Smooth muscle cell (in vitro differentiated cells): ENCODE measurements at regions not wholly inside any gene's neighbourhood (a gene's known extent, or its start where the extent isn't known, plus 50 kb on each side); places are given as distances from the start of the nearest gene placed in this dataset.

Experiments
- DNase-seq: peaks from one replicate; lab custom pipeline; 2025; ENCODE audit not compliant: unreplicated experiment; lab: John Stamatoyannopoulos, UW
- H2AFZ ChIP-seq: fragments of 200-600 bp; sonication (generic); 2 replicates; pipeline ENCODE4 v1.6.0; 2016; ENCODE audit warnings: antibody characterized with exemption, low read depth, mild to moderate bottlenecking
- H3F3A ChIP-seq: fragments of 200-600 bp; sonication (generic); 2 replicates; pipeline ENCODE4 v1.6.0; 2017; ENCODE audit warnings: antibody characterized with exemption, low read depth
- H3K27ac ChIP-seq: fragments of 200-600 bp; sonication (generic); 2 replicates; pipeline ENCODE4 v1.5.1; 2016; ENCODE audit warnings: low read depth, mild to moderate bottlenecking
- H3K27me3 ChIP-seq: fragments of 200-600 bp; sonication (generic); 2 replicates; pipeline ENCODE4 v1.6.1; 2016; ENCODE audit warnings: low read depth, mild to moderate bottlenecking
- H3K36me3 ChIP-seq: fragments of 200-600 bp; sonication (generic); 2 replicates; pipeline ENCODE4 v1.5.1; 2016; ENCODE audit warnings: low read depth
- H3K4me1 ChIP-seq: fragments of 200-600 bp; sonication (generic); 2 replicates; pipeline ENCODE4 v1.5.1; 2016; ENCODE audit warnings: low read depth
- H3K4me2 ChIP-seq: fragments of 200-600 bp; sonication (generic); 2 replicates; pipeline ENCODE4 v1.6.0; 2016; ENCODE audit warnings: mild to moderate bottlenecking
- H3K4me3 ChIP-seq: fragments of 200-600 bp; sonication (generic); 2 replicates; pipeline ENCODE4 v1.5.1; 2016; ENCODE audit warnings: mild to moderate bottlenecking
- H3K79me2 ChIP-seq: fragments of 200-600 bp; sonication (generic); 2 replicates; pipeline ENCODE4 v1.6.0; 2016; ENCODE audit warnings: low read depth, mild to moderate bottlenecking
- H3K9ac ChIP-seq: fragments of 200-600 bp; sonication (generic); 2 replicates; pipeline ENCODE4 v1.6.0; 2016; ENCODE audit warnings: low read depth
- H3K9me3 ChIP-seq: fragments of 200-600 bp; sonication (generic); replicated peaks from 2 replicates; pipeline ENCODE4 v1.5.1; 2016; ENCODE audit warnings: low read depth
- H4K20me1 ChIP-seq: fragments of 200-600 bp; sonication (generic); 2 replicates; pipeline ENCODE4 v1.6.0; 2016; ENCODE audit warnings: low read depth
- WGBS: methylation state at CpG from one replicate; pipeline ENCODE4 v1.1.7; 2016; ENCODE audit warnings: low lambda C conversion rate; 5-methylcytosine and 5-hydroxymethylcytosine counted together
- TF ChIP-seq, protein P1 (sequence below): fragments of 200-600 bp; sonication (generic); IDR thresholded peaks from 2 replicates; pipeline ENCODE4 v1.5.1; 2017; ENCODE audit warnings: borderline replicate concordance, mild to moderate bottlenecking, antibody characterized with exemption; ENCODE audit not compliant: insufficient read depth, poor library complexity, severe bottlenecking

DNA sequence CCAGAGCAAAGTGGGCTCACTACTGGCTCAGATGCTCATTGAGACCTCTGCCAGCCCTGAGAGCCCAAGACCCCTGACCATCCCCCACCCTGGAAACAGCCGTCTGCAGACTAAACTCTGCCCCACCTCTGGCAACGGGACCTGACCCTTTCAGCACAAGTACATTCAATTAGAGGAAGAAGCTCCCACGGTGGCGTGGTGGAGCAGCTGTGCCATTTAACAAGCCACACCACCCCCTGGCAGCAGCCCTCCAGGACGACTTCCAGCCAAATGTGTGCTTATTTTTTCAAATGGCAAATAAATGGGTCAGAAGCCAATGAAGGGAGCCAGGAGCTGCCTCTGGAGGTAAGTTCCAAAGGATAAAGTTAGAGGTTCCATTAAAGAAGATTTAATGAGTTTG, 226.7 kb downstream of the NPHP4 start:
- DNase-seq: no peak
- H2AFZ ChIP-seq: no peak overlapping the region
- no peaks in the 10 kb centered on the region for H3K4me1 ChIP-seq
- H3K79me2 ChIP-seq: no peaks in the 10 kb centered on the region
- no peak overlapping the region for H3K4me2 ChIP-seq
- H3K4me3 ChIP-seq: no peak overlapping the region
- H3F3A ChIP-seq: no peaks in the 10 kb centered on the region
- TF ChIP-seq, protein P1, sequence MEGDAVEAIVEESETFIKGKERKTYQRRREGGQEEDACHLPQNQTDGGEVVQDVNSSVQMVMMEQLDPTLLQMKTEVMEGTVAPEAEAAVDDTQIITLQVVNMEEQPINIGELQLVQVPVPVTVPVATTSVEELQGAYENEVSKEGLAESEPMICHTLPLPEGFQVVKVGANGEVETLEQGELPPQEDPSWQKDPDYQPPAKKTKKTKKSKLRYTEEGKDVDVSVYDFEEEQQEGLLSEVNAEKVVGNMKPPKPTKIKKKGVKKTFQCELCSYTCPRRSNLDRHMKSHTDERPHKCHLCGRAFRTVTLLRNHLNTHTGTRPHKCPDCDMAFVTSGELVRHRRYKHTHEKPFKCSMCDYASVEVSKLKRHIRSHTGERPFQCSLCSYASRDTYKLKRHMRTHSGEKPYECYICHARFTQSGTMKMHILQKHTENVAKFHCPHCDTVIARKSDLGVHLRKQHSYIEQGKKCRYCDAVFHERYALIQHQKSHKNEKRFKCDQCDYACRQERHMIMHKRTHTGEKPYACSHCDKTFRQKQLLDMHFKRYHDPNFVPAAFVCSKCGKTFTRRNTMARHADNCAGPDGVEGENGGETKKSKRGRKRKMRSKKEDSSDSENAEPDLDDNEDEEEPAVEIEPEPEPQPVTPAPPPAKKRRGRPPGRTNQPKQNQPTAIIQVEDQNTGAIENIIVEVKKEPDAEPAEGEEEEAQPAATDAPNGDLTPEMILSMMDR: no peak
- H3K27ac ChIP-seq: no peak overlapping the region
- H3K36me3 ChIP-seq: no peaks in the 10 kb centered on the region
- no peaks in the 10 kb centered on the region for H3K9me3 ChIP-seq
- no peak overlapping the region for H3K9ac ChIP-seq
- WGBS: 58% methylated on average over 5 of the region's 5 CpGs
- H4K20me1 ChIP-seq: no peaks in the 10 kb centered on the region
- peaks cover 8% of the 10 kb centered on the region for H3K27me3 ChIP-seq

GRCh38 chr1:5764959-5765358, 227.3 kb downstream of the NPHP4 start:
- WGBS: 87% methylated on average over 10 of the region's 10 CpGs
- H3K27ac ChIP-seq: no peak overlapping the region

GRCh38 chr1:5764464-5764863, 227.8 kb downstream of the NPHP4 start:
- H3K27me3 ChIP-seq: peaks cover 8% of the 10 kb centered on the region
- H3K9me3 ChIP-seq: no peaks in the 10 kb centered on the region
- no peaks in the 10 kb centered on the region for H3K36me3 ChIP-seq
- H3K79me2 ChIP-seq: no peaks in the 10 kb centered on the region
- H3K4me1 ChIP-seq: no peaks in the 10 kb centered on the region
- H3K4me3 ChIP-seq: no peak overlapping the region
- no peak overlapping the region for H3K9ac ChIP-seq
- H3K27ac ChIP-seq: no peak overlapping the region
- H3F3A ChIP-seq: no peaks in the 10 kb centered on the region
- TF ChIP-seq, protein P1: no peak
- H4K20me1 ChIP-seq: no peaks in the 10 kb centered on the region
- WGBS: 45% methylated on average over 8 of the region's 8 CpGs
- H2AFZ ChIP-seq: no peak overlapping the region
- no peak for DNase-seq
- H3K4me2 ChIP-seq: no peak overlapping the region

More at GRCh38 chr1:5764959-5765358, 227.3 kb downstream of the NPHP4 start:
- DNase-seq: no peak
- Histone ChIP-seq H3K9me3 (no peaks in the 10 kb centered on the region), H2AFZ (no peak overlapping the region), H4K20me1 (no peaks in the 10 kb centered on the region), H3K27me3 (peaks cover 8% of the 10 kb centered on the region), H3K4me2 (no peak overlapping the region), H3K4me1 (no peaks in the 10 kb centered on the region), H3K4me3 (no peak overlapping the region), H3K36me3 (no peaks in the 10 kb centered on the region), H3K79me2 (no peaks in the 10 kb centered on the region), H3K9ac (no peak overlapping the region), H3F3A (no peaks in the 10 kb centered on the region)
- TF ChIP-seq, protein P1: no peak

DNA sequence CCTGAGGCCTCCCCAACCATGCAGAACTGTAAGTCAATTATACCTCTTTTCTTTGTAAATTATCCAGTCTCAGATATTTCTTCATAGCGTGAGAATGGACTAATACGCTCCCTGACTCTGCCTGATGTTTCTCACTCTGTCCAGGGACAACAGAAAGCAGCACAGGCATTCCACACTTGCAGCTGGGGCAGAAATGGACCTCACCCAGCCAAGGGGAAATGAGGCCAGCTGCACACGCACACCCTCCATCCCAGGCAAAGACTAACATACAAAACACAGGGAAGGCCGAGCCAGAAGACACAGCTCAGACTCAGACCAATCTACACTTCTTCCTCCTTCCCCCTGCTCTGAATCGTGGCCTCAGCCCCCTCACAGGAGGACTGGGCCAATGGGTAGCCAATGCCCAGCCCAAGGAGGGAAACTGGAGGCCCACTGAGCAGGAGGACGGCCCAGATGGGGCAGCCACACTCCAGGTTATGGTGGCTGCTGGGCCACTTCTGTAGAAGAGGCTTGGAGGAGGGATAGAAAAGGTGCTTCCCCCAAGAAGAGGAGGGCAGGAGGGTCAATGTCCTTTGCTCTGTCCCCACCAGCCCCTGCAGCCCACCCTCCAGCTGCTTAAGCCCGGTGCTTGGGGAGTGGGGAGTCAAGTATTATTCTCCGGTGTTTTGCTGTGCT, 228.4 kb downstream of the NPHP4 start:
- peaks cover 8% of the 10 kb centered on the region for H3K27me3 ChIP-seq
- H3K4me1 ChIP-seq: no peaks in the 10 kb centered on the region
- WGBS: 86% methylated on average over 8 of the region's 8 CpGs
- no peaks in the 10 kb centered on the region for H4K20me1 ChIP-seq
- no peaks in the 10 kb centered on the region for H3K9me3 ChIP-seq
- TF ChIP-seq, protein P1: no peak
- H3K4me3 ChIP-seq: no peak overlapping the region
- no peak overlapping the region for H3K27ac ChIP-seq
- no peaks in the 10 kb centered on the region for H3F3A ChIP-seq
- no peaks in the 10 kb centered on the region for H3K79me2 ChIP-seq
- H3K4me2 ChIP-seq: no peak overlapping the region
- H3K36me3 ChIP-seq: no peaks in the 10 kb centered on the region
- H3K9ac ChIP-seq: no peak overlapping the region
- no peak for DNase-seq
- H2AFZ ChIP-seq: no peak overlapping the region
